CD4-positive, alpha-beta T cell (primary cell): ENCODE measurements at regions not wholly inside any gene's neighbourhood (a gene's known extent, or its start where the extent isn't known, plus 50 kb on each side); places are given as distances from the start of the nearest gene placed in this dataset.

Experiments
- ATAC-seq: fragments of 200-7000 bp; cut with Tn5 transposase; one replicate; pipeline ENCODE4 v1.10.0; 2022; ENCODE audit warnings: mild to moderate bottlenecking; ENCODE audit not compliant: poor library complexity
- CTCF ChIA-PET: fragments of 350-600 bp; sonication (Branson Sonifier 250); formaldehyde crosslinking; loops from one replicate; lab custom pipeline; 2021; ENCODE audit warnings: antibody characterized with exemption, inconsistent platforms; lab: Charles Lee
- POLR2A ChIA-PET: fragments of 350-600 bp; sonication (Branson Sonifier 250); formaldehyde crosslinking; loops from one replicate; lab custom pipeline; 2021; ENCODE audit warnings: antibody characterized with exemption, inconsistent platforms; lab: Charles Lee
- DNase-seq, 14 experiments: peaks; one replicate each; pipeline ENCODE4 v3.0.0-alpha.2; 2013 to 2020; ENCODE audit warnings: mixed read lengths in 2 of 14
- H3K27ac ChIP-seq, 2 donors: one replicate each; pipeline versions ENCODE4 v1.5.1 to v1.7.0; 2013; ENCODE audit warnings: low read length in 2 of 2, low read depth in 1 of 2, mild to moderate bottlenecking in 1 of 2
- H3K27me3 ChIP-seq, 2 experiments: 1 replicate in 1 of 2; 2 replicates in 1 of 2; pipeline versions ENCODE4 v1.6.1 to v1.7.0; 2013; ENCODE audit warnings: low read length in 2 of 2, control low read depth in 1 of 2, mild to moderate bottlenecking in 1 of 2, moderate library complexity in 1 of 2; ENCODE audit not compliant: insufficient read depth in 2 of 2, control insufficient read depth in 1 of 2
- H3K36me3 ChIP-seq: one replicate; pipeline ENCODE4 v1.6.1; 2013; ENCODE audit warnings: low read length, control low read depth; ENCODE audit not compliant: insufficient read depth
- H3K4me1 ChIP-seq: one replicate; pipeline ENCODE4 v1.6.1; 2013; ENCODE audit warnings: low read length, control low read depth; ENCODE audit not compliant: insufficient read depth
- H3K4me3 ChIP-seq: one replicate; pipeline ENCODE4 v1.5.1; 2013; ENCODE audit warnings: mild to moderate bottlenecking, low read length, moderate library complexity
- H3K9me3 ChIP-seq, 2 experiments: 1 replicate in 1 of 2; 2 replicates in 1 of 2; pipeline versions ENCODE4 v1.6.1 to v1.7.0; 2013; ENCODE audit warnings: low read length in 2 of 2, mild to moderate bottlenecking in 2 of 2, control low read depth in 1 of 2, moderate library complexity in 1 of 2; ENCODE audit not compliant: control insufficient read depth in 1 of 2, insufficient read depth in 1 of 2
- H3K27ac Mint-ChIP-seq: one replicate; pipeline ENCODE4 v1.8.0; 2020; ENCODE audit warnings: mixed read lengths
- H3K27me3 Mint-ChIP-seq: one replicate; pipeline ENCODE4 v1.8.0; 2021; ENCODE audit warnings: mixed read lengths
- H3K36me3 Mint-ChIP-seq: one replicate; pipeline ENCODE4 v1.8.0; 2021; ENCODE audit warnings: low read depth, mixed read lengths
- H3K4me1 Mint-ChIP-seq: one replicate; pipeline ENCODE4 v1.8.0; 2021; ENCODE audit warnings: low read depth, mixed read lengths
- H3K4me3 Mint-ChIP-seq: one replicate; pipeline ENCODE4 v1.8.0; 2020; ENCODE audit warnings: mild to moderate bottlenecking, mixed read lengths
- H3K9me3 Mint-ChIP-seq: one replicate; pipeline ENCODE4 v1.8.0; 2020; ENCODE audit warnings: mixed read lengths
- intact Hi-C, 2 experiments: fragments of 100-400 bp; cut with DNase I in 1 of 2; cut with micrococcal nuclease in 1 of 2; formaldehyde crosslinking; loops; one replicate each; pipeline versions ENCODE4 v1.15.1 to v1.9.0; 2023 to 2025; cut with DNase I, micrococcal nuclease
- TF ChIP-seq, protein P1 (sequence below): fragments of 200-600 bp; IDR thresholded peaks from one replicate; pipeline ENCODE4 v1.8.0; 2022; ENCODE audit warnings: antibody characterized with exemption, mild to moderate bottlenecking

DNA sequence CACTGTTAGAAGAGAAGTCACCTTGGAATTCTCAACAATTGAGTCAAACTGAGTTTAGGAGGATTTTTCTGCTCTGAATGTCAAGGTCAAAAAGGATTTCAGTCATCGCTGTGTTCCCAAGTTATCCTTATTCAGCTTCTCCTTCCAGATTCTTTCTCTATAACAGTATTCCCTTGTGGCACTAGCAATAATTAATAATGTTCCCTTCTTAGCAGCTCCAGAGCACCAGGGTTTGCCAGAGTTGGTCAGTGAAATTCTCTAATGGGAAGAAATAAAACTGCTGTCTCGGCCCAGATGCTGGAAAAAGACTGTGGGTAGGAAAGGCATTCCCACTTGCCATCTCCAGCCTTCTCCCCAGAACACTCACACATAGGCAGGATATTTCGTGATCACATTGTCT is 836.0 kb upstream of the PIK3C3 start:
- no peaks in the 10 kb centered on the region for H3K27me3 Mint-ChIP-seq
- no peak overlapping the region for H3K27ac Mint-ChIP-seq
- no peak for DNase-seq
- H3K4me3 Mint-ChIP-seq: no peak overlapping the region
- no peak for ATAC-seq
- TF ChIP-seq, protein P1, sequence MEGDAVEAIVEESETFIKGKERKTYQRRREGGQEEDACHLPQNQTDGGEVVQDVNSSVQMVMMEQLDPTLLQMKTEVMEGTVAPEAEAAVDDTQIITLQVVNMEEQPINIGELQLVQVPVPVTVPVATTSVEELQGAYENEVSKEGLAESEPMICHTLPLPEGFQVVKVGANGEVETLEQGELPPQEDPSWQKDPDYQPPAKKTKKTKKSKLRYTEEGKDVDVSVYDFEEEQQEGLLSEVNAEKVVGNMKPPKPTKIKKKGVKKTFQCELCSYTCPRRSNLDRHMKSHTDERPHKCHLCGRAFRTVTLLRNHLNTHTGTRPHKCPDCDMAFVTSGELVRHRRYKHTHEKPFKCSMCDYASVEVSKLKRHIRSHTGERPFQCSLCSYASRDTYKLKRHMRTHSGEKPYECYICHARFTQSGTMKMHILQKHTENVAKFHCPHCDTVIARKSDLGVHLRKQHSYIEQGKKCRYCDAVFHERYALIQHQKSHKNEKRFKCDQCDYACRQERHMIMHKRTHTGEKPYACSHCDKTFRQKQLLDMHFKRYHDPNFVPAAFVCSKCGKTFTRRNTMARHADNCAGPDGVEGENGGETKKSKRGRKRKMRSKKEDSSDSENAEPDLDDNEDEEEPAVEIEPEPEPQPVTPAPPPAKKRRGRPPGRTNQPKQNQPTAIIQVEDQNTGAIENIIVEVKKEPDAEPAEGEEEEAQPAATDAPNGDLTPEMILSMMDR: no peak
- no peaks in the 10 kb centered on the region for H3K4me1 Mint-ChIP-seq
- ChIA-PET POLR2A (no interaction called here), CTCF (no interaction called here)
- intact Hi-C loops: no loop called here
- H3K27ac ChIP-seq: no peak overlapping the region
- H3K36me3 Mint-ChIP-seq: no peaks in the 10 kb centered on the region
- H3K9me3 Mint-ChIP-seq: peaks cover 5% of the 10 kb centered on the region
- H3K27me3 ChIP-seq: no peaks in the 10 kb centered on the region
- H3K4me3 ChIP-seq: no peak overlapping the region
- no peaks in the 10 kb centered on the region for H3K4me1 ChIP-seq
- no peaks in the 10 kb centered on the region for H3K36me3 ChIP-seq
- peaks cover 0 to 8% of the 10 kb centered on the region in 2 experiments for H3K9me3 ChIP-seq

DNA sequence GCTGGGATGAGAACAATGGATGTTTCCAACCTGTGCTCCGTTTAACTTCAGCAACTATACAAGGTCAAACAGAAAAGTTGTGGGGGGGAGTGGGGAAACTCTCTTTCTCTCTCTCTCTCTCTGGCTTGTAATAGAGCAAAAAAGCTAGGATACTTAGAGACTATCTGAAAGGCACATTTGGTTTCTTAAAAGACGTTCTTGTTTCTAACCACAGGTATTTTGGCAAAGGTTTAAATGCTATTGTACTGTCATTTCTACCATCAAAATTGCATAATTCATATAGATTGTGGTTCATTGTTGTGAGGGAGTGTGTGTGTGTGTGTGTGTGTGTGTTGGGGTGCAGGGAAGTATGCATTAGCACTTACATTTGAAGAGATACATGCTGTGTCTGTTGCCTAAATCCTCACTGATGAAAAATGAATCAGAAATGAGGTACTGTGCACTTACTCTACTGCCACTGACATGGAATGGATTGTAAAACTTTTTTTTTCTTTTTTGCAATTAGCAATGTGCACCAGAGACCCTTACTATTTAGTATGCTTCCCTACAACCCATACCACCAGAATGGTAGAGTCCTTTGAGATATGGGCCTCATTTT is 841.0 kb upstream of the PIK3C3 start:
- Histone ChIP-seq H3K4me1 (no peaks in the 10 kb centered on the region), H3K36me3 (no peaks in the 10 kb centered on the region), H3K9me3 (peaks cover 0 to 4% of the 10 kb centered on the region in 2 experiments), H3K4me3 (no peak overlapping the region), H3K27me3 (no peaks in the 10 kb centered on the region), H3K27ac (no peak overlapping the region)
- DNase-seq (no peak), ATAC-seq (no peak)
- Mint-ChIP-seq H3K36me3 (no peaks in the 10 kb centered on the region), H3K4me1 (no peaks in the 10 kb centered on the region), H3K27me3 (no peaks in the 10 kb centered on the region), H3K4me3 (no peak overlapping the region), H3K9me3 (peaks cover 9% of the 10 kb centered on the region), H3K27ac (no peak overlapping the region)
- TF ChIP-seq, protein P1: no peak
- ChIA-PET CTCF (no interaction called here), POLR2A (no interaction called here)
- intact Hi-C loops: no loop called here

DNA sequence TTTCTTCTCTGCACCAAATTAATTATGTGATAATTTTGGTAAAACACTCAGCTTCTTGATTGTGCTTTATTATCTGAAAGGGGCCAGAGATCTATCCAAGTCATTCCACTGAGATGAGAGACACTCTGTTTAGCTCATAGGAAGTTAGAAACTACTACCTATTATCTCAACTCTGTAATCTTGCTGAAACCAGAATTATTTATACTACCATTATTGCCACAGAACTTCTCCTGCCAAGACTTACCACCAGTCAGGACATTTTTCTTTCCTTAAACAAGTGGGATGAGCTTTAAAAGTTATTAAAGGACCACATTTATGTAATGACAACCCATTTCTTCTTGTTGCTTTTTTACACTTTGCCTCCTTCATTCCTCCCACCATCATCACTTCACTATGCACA is 855.6 kb upstream of the PIK3C3 start:
- Histone ChIP-seq H3K27ac (no peak overlapping the region), H3K27me3 (no peaks in the 10 kb centered on the region), H3K4me3 (no peak overlapping the region), H3K36me3 (no peaks in the 10 kb centered on the region), H3K9me3 (no peaks in the 10 kb centered on the region), H3K4me1 (no peaks in the 10 kb centered on the region)
- H3K4me3 Mint-ChIP-seq: no peak overlapping the region
- DNase-seq (no peak), ATAC-seq (no peak)
- POLR2A ChIA-PET: no interaction called here
- H3K36me3 Mint-ChIP-seq: no peaks in the 10 kb centered on the region
- CTCF ChIA-PET: no interaction called here
- TF ChIP-seq, protein P1: no peak
- no peak overlapping the region for H3K27ac Mint-ChIP-seq
- H3K27me3 Mint-ChIP-seq: no peaks in the 10 kb centered on the region
- no peaks in the 10 kb centered on the region for H3K4me1 Mint-ChIP-seq
- H3K9me3 Mint-ChIP-seq: peaks cover 12% of the 10 kb centered on the region
- intact Hi-C loops: no loop called here
